Panc1 (cell line): ENCODE measurements at regions not wholly inside any gene's neighbourhood (a gene's known extent, or its start where the extent isn't known, plus 50 kb on each side); places are given as distances from the start of the nearest gene placed in this dataset.

ENCODE experiments used
- ATAC-seq: fragments of 200-7000 bp; cut with Tn5 transposase; 2 replicates; pipeline ENCODE4 v1.9.1; 2020; ENCODE audit warnings: mild to moderate bottlenecking, moderate library complexity
- BruUV-seq: library from RNA; stranded (reverse); fragments of 400-500 nt; replicated peaks from 2 replicates; lab custom pipeline; 2021; lab: Mats Ljungman, UMichigan
- CTCF ChIA-PET: fragments of 300-600 bp; sonication (Branson Sonifier 250); formaldehyde crosslinking; loops from one replicate; lab custom pipeline; 2022; ENCODE audit warnings: antibody characterized with exemption; lab: Charles Lee
- POLR2A ChIA-PET: fragments of 300-600 bp; sonication (Branson Sonifier 250); formaldehyde crosslinking; loops from one replicate; lab custom pipeline; 2022; ENCODE audit warnings: antibody characterized with exemption; lab: Charles Lee
- DNase-seq: peaks from one replicate; pipeline ENCODE4 v3.0.0-alpha.2; 2010; ENCODE audit warnings: low read depth, low spot score
- H3K27ac ChIP-seq: 2 replicates; pipeline ENCODE4 v1.5.1; 2011; ENCODE audit warnings: mild to moderate bottlenecking, low read length, inconsistent platforms
- H3K27me3 ChIP-seq: fragments of 200-500 bp; sonication (Bioruptor generic); 2 replicates; pipeline ENCODE4 v1.6.0; 2014; ENCODE audit warnings: low read length, inconsistent platforms; ENCODE audit not compliant: control insufficient read depth, insufficient read depth
- H3K36me3 ChIP-seq: fragments of 200-500 bp; sonication (Bioruptor generic); 2 replicates; pipeline ENCODE4 v1.5.1; 2014; ENCODE audit warnings: inconsistent platforms, mild to moderate bottlenecking, low read length, moderate library complexity; ENCODE audit not compliant: control insufficient read depth, insufficient read depth
- H3K4me1 ChIP-seq: 2 replicates; pipeline ENCODE4 v1.5.1; 2011; ENCODE audit warnings: inconsistent platforms, mild to moderate bottlenecking, low read length, moderate library complexity; ENCODE audit not compliant: control insufficient read depth, insufficient read depth
- H3K4me3 ChIP-seq, 2 experiments: 2 replicates each; pipeline ENCODE4 v1.5.1; 2011 to 2012; ENCODE audit warnings: low read depth in 2 of 2, low read length in 2 of 2, mild to moderate bottlenecking in 2 of 2, inconsistent platforms in 1 of 2, moderate library complexity in 1 of 2
- H3K9me3 ChIP-seq: fragments of 200-500 bp; sonication (Bioruptor generic); 2 replicates; pipeline ENCODE4 v1.5.1; 2014; ENCODE audit warnings: low read depth, mild to moderate bottlenecking, inconsistent platforms, low read length, moderate library complexity; ENCODE audit not compliant: control insufficient read depth, insufficient read depth
- POLR2AphosphoS5 ChIP-seq: IDR thresholded peaks from 2 replicates; pipeline ENCODE4 v1.6.1; 2012; ENCODE audit warnings: mild to moderate bottlenecking, low read depth, low read length, moderate library complexity
- REST ChIP-seq, 2 experiments: IDR thresholded peaks; 2 replicates each; pipeline ENCODE4 v1.6.1; 2011 to 2012; ENCODE audit warnings: low read depth in 2 of 2, control low read depth in 1 of 2, low read length in 1 of 2, mild to moderate bottlenecking in 1 of 2, moderate library complexity in 1 of 2; ENCODE audit not compliant: insufficient read depth in 1 of 2
- SIN3A ChIP-seq: IDR thresholded peaks from 2 replicates; pipeline ENCODE4 v1.6.1; 2012; ENCODE audit warnings: low read depth, mild to moderate bottlenecking, low read length, moderate library complexity, borderline replicate concordance; ENCODE audit not compliant: insufficient read depth
- TCF7L2 ChIP-seq: IDR thresholded peaks from 2 replicates; pipeline ENCODE4 v1.6.1; 2011; ENCODE audit warnings: mild to moderate bottlenecking, low read depth, low read length, inconsistent platforms
- in situ Hi-C: cut with HindIII; loops from 2 replicates; pipeline ENCODE4 v1.10.0; 2016; ENCODE audit warnings: low sequenced_read_pairs, low pct_unique_long_range_greater_than_20kb
- intact Hi-C: fragments of 100-400 bp; cut with micrococcal nuclease; formaldehyde crosslinking; loops from one replicate; pipeline ENCODE4 v1.10.0; 2022; ENCODE audit not compliant: unreplicated experiment
- TF ChIP-seq, protein P1 (sequence below): fragments of 450-650 bp; IDR thresholded peaks from 2 replicates; pipeline ENCODE4 v1.5.1; 2017; ENCODE audit warnings: mild to moderate bottlenecking

DNA sequence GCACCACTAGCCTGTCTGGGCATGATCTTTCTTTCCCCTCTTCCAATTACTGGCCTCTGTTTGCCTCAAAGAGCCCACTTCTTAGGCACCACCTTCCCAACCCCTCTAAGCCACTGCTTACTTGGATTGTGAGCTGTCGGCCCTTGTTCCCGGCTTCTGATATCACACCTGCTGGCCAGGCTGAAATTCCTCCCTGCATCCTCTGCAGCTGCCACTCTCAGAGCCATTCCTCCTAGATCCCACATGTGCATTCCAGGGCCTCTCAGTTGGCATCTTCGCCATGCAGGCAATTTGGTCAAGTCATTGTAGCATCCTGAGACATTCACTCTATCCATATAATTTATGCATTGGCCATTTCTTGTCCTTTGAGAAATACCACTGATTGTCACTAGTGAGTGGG is 135.9 kb downstream of the OLIG3 start:
- TF ChIP-seq TCF7L2 = no peak
- TF ChIP-seq, protein P1, sequence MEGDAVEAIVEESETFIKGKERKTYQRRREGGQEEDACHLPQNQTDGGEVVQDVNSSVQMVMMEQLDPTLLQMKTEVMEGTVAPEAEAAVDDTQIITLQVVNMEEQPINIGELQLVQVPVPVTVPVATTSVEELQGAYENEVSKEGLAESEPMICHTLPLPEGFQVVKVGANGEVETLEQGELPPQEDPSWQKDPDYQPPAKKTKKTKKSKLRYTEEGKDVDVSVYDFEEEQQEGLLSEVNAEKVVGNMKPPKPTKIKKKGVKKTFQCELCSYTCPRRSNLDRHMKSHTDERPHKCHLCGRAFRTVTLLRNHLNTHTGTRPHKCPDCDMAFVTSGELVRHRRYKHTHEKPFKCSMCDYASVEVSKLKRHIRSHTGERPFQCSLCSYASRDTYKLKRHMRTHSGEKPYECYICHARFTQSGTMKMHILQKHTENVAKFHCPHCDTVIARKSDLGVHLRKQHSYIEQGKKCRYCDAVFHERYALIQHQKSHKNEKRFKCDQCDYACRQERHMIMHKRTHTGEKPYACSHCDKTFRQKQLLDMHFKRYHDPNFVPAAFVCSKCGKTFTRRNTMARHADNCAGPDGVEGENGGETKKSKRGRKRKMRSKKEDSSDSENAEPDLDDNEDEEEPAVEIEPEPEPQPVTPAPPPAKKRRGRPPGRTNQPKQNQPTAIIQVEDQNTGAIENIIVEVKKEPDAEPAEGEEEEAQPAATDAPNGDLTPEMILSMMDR = no peak
- no peak for TF ChIP-seq REST (IDR thresholded peaks at IDR 0.05; ENCODE audit: insufficient read depth in 1 of 2, low read depth in 2 of 2, low read length in 1 of 2)
- TF ChIP-seq SIN3A = no peak
- TF ChIP-seq POLR2AphosphoS5 = no peak
- no peak for ATAC-seq
- no peak overlapping the region for H3K4me3 ChIP-seq
- no peak for DNase-seq
- no peaks in the 10 kb centered on the region for H3K9me3 ChIP-seq
- H3K27me3 ChIP-seq = no peaks in the 10 kb centered on the region
- in situ Hi-C loops (no loop called here), intact Hi-C loops (no loop called here)
- H3K27ac ChIP-seq = no peak overlapping the region
- ChIA-PET POLR2A (no interaction called here), CTCF (no interaction called here)
- no peaks in the 10 kb centered on the region for H3K36me3 ChIP-seq
- BruUV-seq = no TSS peak
- no peaks in the 10 kb centered on the region for H3K4me1 ChIP-seq

DNA sequence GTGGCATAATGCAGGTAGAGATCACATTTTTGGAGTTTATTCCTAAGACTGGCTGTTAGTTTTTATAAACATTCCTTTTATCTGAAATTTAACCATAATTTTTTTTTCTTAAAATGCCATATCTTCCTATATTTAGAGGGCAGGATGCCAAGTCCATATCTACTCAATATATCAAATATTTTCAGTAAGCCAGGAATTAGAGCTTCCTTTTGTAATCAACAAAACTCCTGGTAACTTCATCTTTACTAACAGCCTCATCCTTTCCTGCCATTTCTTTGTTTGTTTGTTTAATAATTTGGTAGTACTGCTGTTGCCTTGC is 136.3 kb downstream of the OLIG3 start:
- no peak for TF ChIP-seq SIN3A
- no peak for TF ChIP-seq TCF7L2
- TF ChIP-seq POLR2AphosphoS5 = no peak
- TF ChIP-seq REST (IDR thresholded peaks at IDR 0.05; ENCODE audit: insufficient read depth in 1 of 2, low read depth in 2 of 2, low read length in 1 of 2) = no peak
- TF ChIP-seq, protein P1 = no peak
- H3K27ac ChIP-seq = no peak overlapping the region
- DNase-seq (no peak), ATAC-seq (no peak)
- no peaks in the 10 kb centered on the region for H3K4me1 ChIP-seq
- in situ Hi-C loops = no loop called here
- H3K4me3 ChIP-seq = no peak overlapping the region
- POLR2A ChIA-PET = no interaction called here
- no peaks in the 10 kb centered on the region for H3K27me3 ChIP-seq
- CTCF ChIA-PET = no interaction called here
- H3K9me3 ChIP-seq = no peaks in the 10 kb centered on the region
- no peaks in the 10 kb centered on the region for H3K36me3 ChIP-seq
- no TSS peak for BruUV-seq
- intact Hi-C loops = no loop called here
